DOHH2 (cell line): ENCODE measurements at regions not wholly inside any gene's neighbourhood (a gene's known extent, or its start where the extent isn't known, plus 50 kb on each side); places are given as distances from the start of the nearest gene placed in this dataset.

Experiments used
- H3F3A ChIP-seq: fragments of 200-600 bp; sonication (generic), shearing (Covaris generic); 2 replicates; pipeline ENCODE4 v1.6.0; 2016; ENCODE audit warnings: antibody characterized with exemption, mild to moderate bottlenecking; ENCODE audit not compliant: control insufficient read depth, insufficient read depth
- H3K27ac ChIP-seq: fragments of 200-600 bp; sonication (generic); 2 replicates; pipeline ENCODE4 v1.5.1; 2014; ENCODE audit warnings: low read depth, mild to moderate bottlenecking, low read length, moderate library complexity
- H3K27me3 ChIP-seq: fragments of 200-600 bp; sonication (generic); 2 replicates; pipeline ENCODE4 v1.6.1; 2014; ENCODE audit warnings: mild to moderate bottlenecking, low read length, mixed read lengths; ENCODE audit not compliant: control insufficient read depth
- H3K36me3 ChIP-seq: fragments of 200-600 bp; sonication (generic); 2 replicates; pipeline ENCODE4 v1.6.1; 2014; ENCODE audit warnings: mild to moderate bottlenecking, low read length, moderate library complexity, mixed read lengths; ENCODE audit not compliant: control insufficient read depth
- H3K4me1 ChIP-seq: fragments of 200-600 bp; sonication (generic); 2 replicates; pipeline ENCODE4 v1.6.1; 2014; ENCODE audit warnings: mild to moderate bottlenecking, low read length, mixed read lengths; ENCODE audit not compliant: control insufficient read depth
- H3K4me2 ChIP-seq: fragments of 200-600 bp; sonication (generic); 2 replicates; pipeline ENCODE4 v1.6.0; 2014; ENCODE audit warnings: mild to moderate bottlenecking, low read length, moderate library complexity
- H3K4me3 ChIP-seq: fragments of 200-600 bp; sonication (generic); 2 replicates; pipeline ENCODE4 v1.5.1; 2014; ENCODE audit warnings: mild to moderate bottlenecking, low read length, mixed read lengths
- H3K79me2 ChIP-seq: fragments of 200-600 bp; sonication (generic); 2 replicates; pipeline ENCODE4 v1.6.1; 2014; ENCODE audit warnings: mild to moderate bottlenecking, low read length, mixed read lengths; ENCODE audit not compliant: control insufficient read depth
- H3K9me2 ChIP-seq: fragments of 200-600 bp; sonication (generic); replicated peaks from 2 replicates; pipeline ENCODE4 v1.6.1; 2014; ENCODE audit warnings: mild to moderate bottlenecking, low read length, mixed read lengths; ENCODE audit not compliant: control insufficient read depth
- H3K9me3 ChIP-seq: fragments of 200-600 bp; sonication (generic); 2 replicates; pipeline ENCODE4 v1.6.1; 2014; ENCODE audit warnings: antibody characterized with exemption, low read length, mixed read lengths; ENCODE audit not compliant: control insufficient read depth, insufficient read depth
- H4K20me1 ChIP-seq: fragments of 200-600 bp; sonication (generic); 2 replicates; pipeline ENCODE4 v1.6.0; 2014; ENCODE audit warnings: low read depth, mild to moderate bottlenecking, antibody characterized with exemption, low read length, moderate library complexity; ENCODE audit not compliant: control insufficient read depth, insufficient read depth
- EZH2phosphoT487 ChIP-seq: fragments of 200-600 bp; sonication (generic); IDR thresholded peaks from 2 replicates; pipeline ENCODE4 v1.6.1; 2017; ENCODE audit warnings: borderline replicate concordance, mild to moderate bottlenecking, antibody characterized with exemption, low read length, moderate library complexity, mixed read lengths
- TF ChIP-seq, protein P1 (sequence below): fragments of 200-600 bp; sonication (generic); IDR thresholded peaks from one replicate; pipeline ENCODE4 v1.5.1; 2014; ENCODE audit warnings: antibody characterized with exemption, mild to moderate bottlenecking, low read depth, low read length; ENCODE audit not compliant: poor library complexity, severe bottlenecking

DNA sequence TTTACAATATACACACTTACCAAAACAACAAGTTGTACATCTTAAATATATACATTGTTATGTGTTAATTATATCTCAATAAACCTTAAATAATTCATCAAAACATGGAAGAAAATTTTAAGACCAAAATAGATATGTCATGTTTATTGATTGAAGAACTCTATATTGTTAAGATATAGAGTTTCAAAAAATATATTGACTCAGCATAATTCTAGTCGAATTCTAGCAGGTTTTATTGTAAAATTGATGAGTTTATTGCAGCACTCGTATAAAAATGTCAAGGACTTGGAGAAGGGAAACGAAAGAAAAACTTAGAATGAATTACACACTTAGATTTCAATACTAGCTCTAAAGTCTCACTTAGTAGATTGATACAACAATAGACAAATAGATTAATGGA, 575.4 kb upstream of the SORCS1 start:
- H3K4me2 ChIP-seq, result no peak overlapping the region
- H3K9me2 ChIP-seq, result no peaks in the 10 kb centered on the region
- no peaks in the 10 kb centered on the region for H4K20me1 ChIP-seq
- H3K27ac ChIP-seq, result no peak overlapping the region
- H3K9me3 ChIP-seq, result no peaks in the 10 kb centered on the region
- no peaks in the 10 kb centered on the region for H3F3A ChIP-seq
- TF ChIP-seq, protein P1, sequence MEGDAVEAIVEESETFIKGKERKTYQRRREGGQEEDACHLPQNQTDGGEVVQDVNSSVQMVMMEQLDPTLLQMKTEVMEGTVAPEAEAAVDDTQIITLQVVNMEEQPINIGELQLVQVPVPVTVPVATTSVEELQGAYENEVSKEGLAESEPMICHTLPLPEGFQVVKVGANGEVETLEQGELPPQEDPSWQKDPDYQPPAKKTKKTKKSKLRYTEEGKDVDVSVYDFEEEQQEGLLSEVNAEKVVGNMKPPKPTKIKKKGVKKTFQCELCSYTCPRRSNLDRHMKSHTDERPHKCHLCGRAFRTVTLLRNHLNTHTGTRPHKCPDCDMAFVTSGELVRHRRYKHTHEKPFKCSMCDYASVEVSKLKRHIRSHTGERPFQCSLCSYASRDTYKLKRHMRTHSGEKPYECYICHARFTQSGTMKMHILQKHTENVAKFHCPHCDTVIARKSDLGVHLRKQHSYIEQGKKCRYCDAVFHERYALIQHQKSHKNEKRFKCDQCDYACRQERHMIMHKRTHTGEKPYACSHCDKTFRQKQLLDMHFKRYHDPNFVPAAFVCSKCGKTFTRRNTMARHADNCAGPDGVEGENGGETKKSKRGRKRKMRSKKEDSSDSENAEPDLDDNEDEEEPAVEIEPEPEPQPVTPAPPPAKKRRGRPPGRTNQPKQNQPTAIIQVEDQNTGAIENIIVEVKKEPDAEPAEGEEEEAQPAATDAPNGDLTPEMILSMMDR, result no peak
- TF ChIP-seq EZH2phosphoT487, result no peak
- H3K36me3 ChIP-seq, result no peaks in the 10 kb centered on the region
- no peaks in the 10 kb centered on the region for H3K27me3 ChIP-seq
- H3K4me3 ChIP-seq, result no peak overlapping the region
- H3K79me2 ChIP-seq, result no peaks in the 10 kb centered on the region
- no peaks in the 10 kb centered on the region for H3K4me1 ChIP-seq

DNA sequence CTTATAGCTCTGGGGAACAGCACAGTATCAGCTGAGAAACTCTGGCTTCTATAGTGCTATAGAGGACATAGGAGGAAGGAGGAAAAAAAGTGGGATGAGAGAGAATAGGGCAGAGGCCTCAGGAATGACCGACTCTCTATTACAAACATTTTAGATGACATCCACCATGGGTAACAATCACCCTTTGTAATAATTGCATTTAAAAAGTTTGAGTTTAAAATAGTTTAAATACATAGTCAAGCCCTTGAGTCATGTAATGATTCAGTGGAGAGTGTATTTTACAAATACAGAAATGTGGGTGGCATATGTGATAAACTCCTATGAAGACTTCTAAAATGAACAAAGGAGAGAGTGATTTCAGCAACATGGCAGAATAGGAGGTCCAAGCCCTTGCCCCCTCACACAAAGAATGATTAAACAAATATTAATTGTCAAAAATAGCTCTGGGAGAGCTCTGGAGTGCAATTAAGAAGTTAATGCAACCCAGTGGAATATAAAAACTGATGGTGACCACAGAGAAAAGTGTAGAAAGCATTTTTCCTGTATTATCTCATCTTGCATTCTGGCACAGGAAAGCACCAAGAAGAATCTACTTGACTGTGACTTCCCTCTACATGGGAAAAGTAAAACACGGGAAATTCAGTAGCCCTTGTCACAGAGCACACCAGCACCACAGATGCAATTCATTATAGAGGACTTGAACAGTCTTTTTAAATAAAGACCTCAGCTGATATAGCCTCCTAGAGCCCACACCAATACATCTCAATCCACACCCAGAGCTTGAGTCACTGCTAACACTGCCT, 569.0 kb upstream of the SORCS1 start:
- H3K79me2 ChIP-seq, result no peaks in the 10 kb centered on the region
- no peaks in the 10 kb centered on the region for H3K36me3 ChIP-seq
- H4K20me1 ChIP-seq, result no peaks in the 10 kb centered on the region
- peaks cover 10% of the 10 kb centered on the region; the same call in 1 of the 2 replicates for H3K9me3 ChIP-seq
- H3F3A ChIP-seq, result no peaks in the 10 kb centered on the region
- H3K9me2 ChIP-seq, result no peaks in the 10 kb centered on the region
- no peaks in the 10 kb centered on the region for H3K4me1 ChIP-seq
- TF ChIP-seq EZH2phosphoT487, result no peak
- TF ChIP-seq, protein P1, result no peak
- H3K4me3 ChIP-seq, result no peak overlapping the region
- H3K27ac ChIP-seq, result no peak overlapping the region
- no peak overlapping the region for H3K4me2 ChIP-seq
- H3K27me3 ChIP-seq, result no peaks in the 10 kb centered on the region

DNA sequence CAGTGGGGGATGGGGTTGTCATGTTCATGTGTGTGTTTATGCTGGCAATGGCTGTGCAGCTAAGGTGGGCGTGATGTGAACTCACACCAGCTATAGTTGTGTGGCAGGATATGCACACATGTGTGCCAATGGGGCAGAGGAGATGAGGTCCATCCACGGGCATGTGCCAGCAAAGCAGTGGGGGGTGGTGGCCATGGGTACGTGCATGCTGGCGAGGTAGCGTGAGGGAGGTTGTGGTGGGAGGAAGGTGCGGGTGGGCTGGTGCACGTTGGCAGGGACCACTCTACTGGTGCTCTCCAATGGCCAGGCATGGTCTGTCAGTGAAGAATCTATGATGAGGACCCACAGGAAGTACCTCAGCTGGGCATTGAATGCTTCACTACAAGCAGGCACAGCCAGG, 567.5 kb upstream of the SORCS1 start:
- no peaks in the 10 kb centered on the region for H3K79me2 ChIP-seq
- TF ChIP-seq, protein P1, result no peak
- TF ChIP-seq EZH2phosphoT487, result no peak
- H3K27me3 ChIP-seq, result no peaks in the 10 kb centered on the region
- H3K9me3 ChIP-seq, result peaks cover 10% of the 10 kb centered on the region; the same call in 1 of the 2 replicates
- H3K27ac ChIP-seq, result no peak overlapping the region
- no peak overlapping the region for H3K4me2 ChIP-seq
- H3K36me3 ChIP-seq, result no peaks in the 10 kb centered on the region
- no peaks in the 10 kb centered on the region for H3F3A ChIP-seq
- no peaks in the 10 kb centered on the region for H3K9me2 ChIP-seq
- H3K4me1 ChIP-seq, result no peaks in the 10 kb centered on the region
- no peak overlapping the region for H3K4me3 ChIP-seq
- no peaks in the 10 kb centered on the region for H4K20me1 ChIP-seq
